ENCODE measurements at regions not wholly inside any gene's neighbourhood (a gene's known extent, or its start where the extent isn't known, plus 50 kb on each side); places are given as distances from the start of the nearest gene placed in this dataset.
A peak's percentile ranks its signal among the peaks of the same experiment; 100 is the strongest.
"Not testable (repeated sequence)": the region's sequence is repeated elsewhere in the genome, so short reads cannot be mapped to it uniquely, and the experiment has no call there.

DNA sequence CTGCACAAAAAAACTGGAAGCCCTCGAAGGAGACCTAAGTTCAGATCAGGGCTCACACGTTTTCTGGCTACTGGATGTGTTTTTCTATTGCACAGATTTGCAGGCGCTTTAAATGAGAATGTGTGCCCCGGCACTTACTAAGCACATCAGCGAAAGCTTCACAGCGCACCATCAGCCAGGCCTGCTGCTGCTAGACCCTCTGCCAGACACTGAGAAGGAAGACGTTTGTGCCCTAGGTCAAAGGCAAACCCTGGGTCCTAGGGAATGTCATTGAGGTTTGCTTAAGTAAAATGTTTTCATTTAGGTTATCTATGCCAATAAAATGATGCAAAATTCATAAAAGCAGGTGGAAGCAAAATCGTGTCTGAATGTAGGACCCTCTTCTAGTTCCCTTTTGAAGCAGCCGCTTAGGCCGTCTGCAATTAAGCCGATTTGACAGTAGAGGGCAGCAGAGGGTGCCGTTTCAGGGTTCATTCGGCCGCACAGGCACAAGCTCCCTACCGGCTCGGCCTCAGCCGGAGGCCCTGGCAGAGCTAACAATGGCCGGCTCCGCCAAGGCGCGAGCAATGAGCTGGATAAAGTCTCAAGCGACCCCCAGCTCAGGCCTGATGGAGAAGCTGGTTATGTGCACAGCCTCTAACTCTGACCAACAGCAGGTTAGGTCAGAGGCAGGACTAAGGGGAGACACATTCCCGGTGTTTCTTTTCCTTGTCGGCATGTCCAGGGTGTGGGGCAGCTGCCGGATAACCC is 107.2 kb upstream of the FOXA2 start:
- DNase-seq, result peak in 4 of 6 experiments; percentile 2 to 37 (median 6)

DNA sequence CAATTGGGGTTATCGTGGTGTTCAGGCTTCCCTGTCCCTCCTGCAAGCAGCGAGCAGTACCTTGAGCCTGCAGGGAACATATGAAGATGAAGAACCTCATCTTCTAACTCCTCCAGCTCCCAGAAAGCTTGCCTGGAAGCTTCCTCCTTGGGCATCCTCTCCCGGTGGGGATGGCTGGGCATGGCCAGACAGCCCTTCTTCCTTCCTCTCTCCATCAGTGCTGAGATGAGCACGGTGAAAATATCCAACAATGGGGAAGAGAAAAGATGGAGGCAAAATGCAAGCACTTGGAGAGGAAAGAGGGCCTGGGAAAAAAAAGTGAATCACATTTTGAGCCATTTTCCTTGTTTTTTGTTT is 107.7 kb upstream of the FOXA2 start:
- no peak for DNase-seq

DNA sequence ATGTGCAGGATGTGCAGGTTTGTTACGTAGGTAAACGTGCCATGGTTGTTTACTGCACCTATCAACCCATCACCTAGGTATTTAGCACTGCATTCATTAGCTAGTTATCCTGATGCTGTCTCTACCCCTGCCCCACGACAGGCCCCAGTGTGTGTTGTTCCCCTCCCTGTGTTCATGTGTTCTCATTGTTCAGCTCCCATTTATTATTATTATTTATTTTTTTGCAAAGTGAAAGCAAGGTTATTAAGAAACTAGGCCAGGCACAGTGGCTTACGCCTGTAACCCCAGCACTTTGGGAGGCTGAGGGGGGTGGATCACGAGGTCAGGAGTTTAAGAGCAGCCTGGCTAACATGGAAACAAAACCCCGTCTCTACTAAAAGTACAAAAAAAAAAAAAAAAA is 108.2 kb upstream of the FOXA2 start:
- not testable (repeated sequence) for DNase-seq

DNA sequence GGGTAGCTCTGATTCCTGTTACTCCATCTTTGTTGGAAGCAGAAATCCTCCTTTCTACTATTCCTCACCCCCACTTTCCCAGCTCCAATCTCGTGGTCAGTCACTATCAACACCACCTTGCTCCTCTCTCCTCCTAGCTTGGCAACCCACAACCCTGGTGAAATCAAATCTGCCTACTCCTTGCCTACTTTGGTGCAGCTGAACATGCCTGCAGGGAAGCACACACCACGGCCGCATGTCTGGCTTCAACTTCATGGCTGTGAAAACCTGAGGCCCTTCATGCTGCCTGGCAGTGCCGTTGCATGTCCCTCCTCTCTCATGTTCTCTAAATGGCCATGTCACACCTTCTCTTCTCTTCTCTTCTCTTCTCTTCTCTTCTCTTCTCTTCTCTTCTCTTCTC is 112.4 kb upstream of the FOXA2 start:
- DNase-seq, result no peak

DNA sequence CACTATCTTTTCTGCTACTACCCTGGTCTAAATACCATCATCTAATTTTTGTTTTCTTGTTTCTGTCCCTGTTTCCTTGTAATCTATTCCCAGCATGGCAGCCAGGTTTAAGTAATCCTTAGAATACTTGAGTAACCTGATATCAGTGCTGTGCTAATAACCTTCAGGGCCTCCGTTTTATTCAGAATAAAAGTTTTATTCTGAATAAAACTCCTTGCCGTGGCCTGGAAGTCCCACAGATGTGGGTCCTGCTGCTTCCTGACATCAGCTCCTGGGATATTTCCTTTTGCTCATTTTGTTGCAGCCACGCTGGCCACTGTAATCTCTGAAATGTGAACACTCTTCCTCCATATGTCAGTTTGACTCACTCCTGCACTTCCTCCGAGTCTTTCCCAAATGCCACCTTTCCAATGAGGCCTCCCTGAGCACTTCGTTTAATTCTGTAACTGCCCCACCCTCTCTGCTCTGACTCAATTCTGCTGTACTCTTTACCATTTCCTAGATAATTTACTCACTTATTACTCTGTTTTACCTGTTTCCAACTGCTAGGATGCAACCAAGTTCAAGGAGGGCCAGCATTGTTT is 114.0 kb upstream of the FOXA2 start:
- no peak for DNase-seq

DNA sequence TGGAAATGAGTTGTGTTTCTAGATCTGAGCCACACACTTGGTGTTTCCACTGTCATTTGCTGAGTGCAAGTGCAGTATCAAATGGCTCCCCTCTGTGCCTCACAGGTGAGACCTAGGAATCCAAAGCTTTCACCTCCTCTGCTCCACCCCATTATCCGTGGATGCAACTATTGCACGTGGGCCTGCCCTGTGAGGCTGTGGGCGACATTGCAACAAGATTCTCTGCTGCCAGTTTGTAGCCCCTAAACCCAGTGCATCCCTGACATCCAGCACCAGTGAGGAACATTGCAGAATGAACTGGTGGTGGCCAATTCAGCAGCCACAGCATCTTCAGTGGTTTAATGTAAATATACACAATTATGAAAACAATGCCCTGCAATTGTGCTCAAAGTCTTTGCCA is 115.0 kb upstream of the FOXA2 start:
- DNase-seq, result no peak

DNA sequence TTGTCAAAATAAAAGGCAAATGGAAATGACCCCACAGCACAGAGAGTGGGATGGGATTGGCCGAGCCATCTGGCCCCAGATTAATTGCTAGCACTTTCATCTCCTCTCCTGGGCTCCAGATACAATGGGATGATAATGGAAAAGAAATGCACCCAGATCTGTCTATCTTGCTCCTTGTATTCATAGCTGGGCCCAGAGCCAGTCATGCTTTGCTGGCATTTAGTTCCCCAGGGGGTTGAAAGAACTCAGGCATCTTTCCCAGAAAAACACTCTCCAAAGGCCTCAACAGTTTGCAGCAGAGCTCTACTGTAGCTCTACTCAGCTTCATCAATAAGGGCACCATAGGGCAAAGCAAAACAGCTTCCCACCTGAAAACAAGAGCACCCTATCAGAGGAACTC is 116.0 kb upstream of the FOXA2 start:
- no peak for DNase-seq

DNA sequence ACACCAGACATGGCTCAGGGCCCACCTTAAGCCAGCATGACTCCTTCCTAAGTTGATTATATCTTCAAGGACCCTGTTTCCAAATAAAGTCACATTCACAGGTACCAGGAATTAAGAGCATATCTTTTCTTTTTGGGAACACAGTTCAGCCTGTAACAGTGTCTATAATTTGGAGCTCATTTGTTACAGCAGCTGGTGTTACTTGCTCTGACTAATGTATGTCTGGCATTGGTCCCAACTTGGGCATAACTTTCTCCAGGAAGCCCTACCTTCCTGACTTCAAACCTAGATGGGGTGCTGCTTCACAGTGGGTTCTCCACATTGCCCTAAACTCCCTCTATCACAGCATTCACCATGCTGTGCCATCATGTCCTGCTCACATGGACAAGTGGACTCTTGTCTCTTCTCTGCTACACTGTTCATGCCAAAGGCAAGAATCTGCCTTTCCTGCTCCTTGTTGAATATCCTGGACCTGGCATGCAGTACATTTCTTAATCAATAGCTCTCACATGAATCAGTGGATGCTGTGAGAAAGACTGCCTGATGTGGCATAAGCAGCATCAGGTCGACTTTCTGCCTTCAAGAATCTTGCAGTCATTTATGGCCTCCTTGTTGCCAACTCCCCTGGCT is 117.4 kb upstream of the FOXA2 start:
- no peak for DNase-seq

DNA sequence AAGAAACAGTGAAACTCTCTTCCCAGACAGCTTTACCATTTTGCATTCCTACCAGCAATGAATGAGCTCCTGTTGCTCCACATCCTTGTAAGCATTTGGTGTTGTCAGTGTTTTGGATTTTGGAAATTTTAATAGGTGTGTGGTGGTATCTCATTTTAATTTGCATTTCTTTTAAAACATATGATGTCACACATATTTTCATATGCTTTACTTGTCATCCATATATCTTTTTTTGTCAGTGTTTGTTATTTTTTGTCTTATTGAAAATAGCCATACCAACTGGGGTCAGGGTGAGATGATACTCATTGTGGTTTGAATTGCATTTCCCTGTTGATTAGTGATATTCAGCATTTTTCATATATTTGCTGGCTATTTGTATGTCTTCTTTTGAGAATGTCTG is 119.5 kb upstream of the FOXA2 start:
- DNase-seq, result no peak

DNA sequence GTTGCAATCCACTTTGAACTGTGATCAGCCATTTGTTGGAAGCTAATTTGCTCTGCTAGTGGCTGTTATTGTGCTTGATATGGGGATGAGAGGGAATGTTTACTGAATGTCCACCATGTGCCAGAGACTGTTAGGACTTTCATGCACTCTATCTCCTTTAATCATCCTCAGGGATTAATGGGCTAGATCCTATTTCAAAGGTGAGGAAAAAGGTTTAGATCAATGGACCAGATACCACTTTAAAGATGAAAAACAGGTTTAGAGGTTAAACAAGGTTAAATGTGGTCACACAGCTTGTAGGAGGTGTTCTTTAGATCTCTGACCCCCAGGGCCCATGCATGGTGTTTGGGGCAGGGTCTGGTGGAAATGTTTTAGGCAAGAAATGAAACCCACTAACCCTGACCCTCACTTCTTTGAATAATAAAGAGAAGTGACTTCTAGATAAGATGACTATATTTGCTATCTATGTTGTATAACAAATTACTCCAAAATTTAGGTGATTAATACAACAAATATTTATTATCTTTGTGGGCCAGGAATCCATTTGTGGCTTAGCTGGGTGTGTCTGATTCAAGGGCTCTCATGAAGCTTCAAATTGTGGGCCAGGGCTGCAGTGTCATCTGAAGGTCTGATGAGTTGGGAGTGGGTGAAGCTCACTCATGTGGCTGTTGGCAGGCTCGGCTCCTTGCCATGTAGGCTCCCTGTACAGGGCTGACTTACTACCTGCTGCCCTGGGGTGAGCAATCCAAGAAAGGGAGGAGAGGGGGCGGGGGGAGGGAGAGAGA is 127.8 kb upstream of the FOXA2 start:
- DNase-seq, result no peak

DNA sequence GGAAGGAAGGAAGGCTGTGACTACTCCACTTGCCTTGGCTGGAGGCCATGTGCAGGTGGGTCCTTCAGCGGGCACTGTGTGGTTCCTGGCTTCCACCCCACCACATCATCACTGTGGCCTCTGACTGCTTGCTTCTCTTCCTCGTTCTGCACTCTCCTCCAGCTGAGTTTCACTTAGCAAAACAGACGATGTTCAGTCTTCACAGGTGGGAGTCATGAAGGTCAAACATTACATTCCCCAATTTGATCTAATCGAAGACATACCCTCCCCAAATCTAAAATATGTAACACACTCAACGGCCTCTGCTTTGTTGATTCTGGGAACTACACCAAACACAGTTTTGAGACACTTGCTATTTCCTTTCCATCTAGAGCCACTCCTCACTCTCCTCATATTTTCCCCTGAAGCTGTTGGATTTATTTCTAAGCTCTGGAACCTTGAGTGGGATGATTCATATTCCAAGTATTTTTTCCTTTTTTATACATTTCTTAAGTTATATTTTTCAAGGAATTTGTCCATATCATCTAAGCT is 132.5 kb upstream of the FOXA2 start:
- DNase-seq, result no peak

DNA sequence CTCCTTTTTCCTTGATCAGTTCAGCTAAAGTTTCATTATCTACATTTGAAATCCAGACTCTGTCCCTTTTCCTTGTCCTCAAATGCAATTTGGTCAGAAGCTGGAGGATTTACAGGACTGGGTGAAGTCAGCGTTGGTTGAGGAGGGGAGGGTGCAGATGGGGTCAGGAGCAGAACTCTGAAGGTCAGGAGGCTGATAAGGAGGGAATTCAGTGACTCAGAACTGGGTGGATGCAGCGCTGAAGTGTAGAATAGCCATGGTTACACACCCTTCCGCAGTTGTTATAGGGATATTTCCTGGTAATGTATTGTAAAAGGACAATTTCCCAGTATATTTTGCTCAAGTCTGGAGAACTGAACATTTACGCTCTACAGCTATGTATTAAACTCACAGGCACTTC is 133.1 kb upstream of the FOXA2 start:
- DNase-seq, result no peak

DNA sequence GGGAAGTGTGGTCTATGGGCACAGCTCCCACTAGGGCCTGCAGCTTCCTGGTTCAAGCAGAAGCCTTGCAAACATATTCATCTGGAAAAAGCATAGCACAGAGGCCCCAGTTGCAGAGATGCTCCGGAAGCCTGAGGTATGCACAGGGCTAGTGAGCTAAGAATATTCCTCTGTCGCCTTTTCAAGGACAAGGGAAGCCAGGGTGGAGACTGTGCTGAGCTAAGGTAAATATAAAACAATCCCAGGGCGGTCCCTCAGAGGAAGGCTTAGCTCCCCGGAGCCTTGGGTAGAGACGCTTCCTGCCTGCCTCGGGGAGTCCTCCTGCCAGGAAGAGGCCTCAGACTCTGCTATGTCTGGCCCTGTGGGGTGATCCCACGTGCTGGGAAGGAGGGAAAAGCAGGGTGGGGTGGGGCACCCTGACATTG is 134.8 kb upstream of the FOXA2 start:
- DNase-seq, result no peak

DNA sequence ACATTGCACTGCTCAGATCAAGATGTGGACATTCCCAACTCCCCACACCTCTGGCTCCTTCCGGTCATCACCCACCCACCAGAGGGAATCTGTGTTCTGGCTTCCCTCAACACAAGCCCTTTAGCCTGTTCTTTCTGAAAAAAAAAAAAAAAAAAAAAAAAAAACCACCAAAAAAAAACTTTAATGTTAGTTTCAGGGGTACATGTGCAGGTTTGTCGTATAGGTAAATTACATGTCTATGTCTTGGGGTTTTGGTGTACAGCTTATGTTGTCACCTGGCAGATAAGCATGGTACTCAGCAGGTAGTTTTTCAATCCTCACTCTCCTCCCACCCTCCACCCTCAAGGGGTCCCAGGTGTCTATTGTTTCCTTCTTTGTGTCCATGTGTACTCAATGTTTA is 135.8 kb upstream of the FOXA2 start:
- DNase-seq, result no peak

DNA sequence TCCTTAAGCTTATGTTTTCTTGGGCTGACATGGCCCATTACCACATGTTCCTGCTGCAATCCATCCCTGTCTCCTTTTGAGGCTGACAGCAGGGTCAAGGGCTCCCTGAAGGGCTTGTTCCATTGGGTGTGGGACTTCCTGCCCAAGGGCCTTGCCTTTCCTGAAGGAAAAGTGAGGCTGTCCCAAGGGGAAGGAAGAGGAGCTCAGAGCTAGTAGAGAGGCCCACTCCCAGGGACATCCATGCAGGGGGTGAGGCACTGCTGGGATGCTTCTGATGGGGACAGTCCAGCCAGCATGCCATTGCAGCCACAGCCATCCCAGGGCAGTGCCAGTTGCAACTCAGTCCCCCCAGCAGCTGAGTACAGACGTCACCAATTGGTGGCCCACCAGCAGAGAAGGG is 138.4 kb upstream of the FOXA2 start:
- DNase-seq, result no peak

DNA sequence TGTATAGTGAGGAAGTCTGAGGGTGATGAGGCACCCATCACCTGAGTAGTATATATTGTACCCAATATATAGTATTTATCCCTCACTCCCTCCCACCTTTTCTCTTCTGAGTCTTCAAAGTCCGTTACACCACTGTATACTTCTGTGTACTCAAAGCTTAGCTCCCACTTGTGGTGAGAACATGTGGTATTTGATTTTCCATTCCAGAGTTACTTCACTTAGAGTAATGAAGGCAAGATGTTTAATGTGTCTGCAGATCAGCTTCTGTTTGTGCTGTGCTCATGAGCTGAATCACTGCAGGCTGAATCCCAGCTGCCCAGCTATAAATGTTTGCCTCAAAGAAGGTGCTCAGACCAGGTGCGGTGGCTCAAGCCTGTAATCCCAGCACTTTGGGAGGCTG is 139.3 kb upstream of the FOXA2 start:
- no peak for DNase-seq

DNA sequence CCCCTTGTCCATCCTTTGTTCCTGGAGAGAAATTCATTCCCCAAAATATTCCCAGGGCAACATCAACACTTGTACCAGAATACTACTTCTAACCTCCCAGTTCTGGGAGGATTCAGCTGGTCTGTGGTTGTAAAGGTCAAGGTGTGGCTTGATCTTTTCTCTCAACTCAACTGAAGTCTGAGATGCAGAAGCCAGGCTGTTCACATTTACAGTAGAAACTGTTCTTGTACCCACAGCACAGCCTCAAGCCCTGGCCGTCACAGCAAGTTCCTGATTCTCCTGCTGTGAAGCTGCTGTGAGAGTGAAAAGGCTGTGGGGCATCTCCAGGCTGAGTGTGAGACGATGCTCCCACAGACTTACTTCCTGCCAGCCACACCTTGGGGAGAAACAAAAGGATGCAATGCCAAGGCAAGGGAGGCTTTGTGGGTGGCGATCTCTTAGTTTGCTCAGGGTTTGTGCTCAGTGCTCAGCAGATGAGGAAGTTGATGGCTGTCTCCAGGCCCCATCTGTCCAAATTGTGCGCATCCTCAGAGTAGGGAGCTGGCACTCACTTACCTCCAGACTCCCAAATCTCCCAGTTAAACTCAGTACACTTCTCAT is 143.9 kb upstream of the FOXA2 start:
- DNase-seq, result no peak

DNA sequence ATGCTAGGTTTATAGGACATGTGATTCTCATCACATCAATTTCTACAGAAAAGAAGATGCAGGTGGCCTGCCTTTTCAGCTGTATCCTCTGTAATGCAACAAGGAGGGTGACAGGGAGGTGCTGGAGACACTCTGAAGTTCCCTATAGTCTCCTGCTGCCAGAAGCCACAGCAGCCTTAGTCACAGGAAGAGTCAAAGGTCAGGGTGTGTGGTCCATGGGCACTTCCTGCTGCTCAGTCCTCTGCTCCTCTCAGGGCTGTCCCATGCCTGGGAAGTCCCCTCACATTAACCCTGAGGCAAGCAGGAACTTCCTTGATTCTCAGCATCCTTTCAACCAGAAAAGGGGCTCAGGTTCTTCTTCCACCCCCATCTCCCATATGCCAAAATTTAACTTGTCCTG is 144.8 kb upstream of the FOXA2 start:
- no peak for DNase-seq

DNA sequence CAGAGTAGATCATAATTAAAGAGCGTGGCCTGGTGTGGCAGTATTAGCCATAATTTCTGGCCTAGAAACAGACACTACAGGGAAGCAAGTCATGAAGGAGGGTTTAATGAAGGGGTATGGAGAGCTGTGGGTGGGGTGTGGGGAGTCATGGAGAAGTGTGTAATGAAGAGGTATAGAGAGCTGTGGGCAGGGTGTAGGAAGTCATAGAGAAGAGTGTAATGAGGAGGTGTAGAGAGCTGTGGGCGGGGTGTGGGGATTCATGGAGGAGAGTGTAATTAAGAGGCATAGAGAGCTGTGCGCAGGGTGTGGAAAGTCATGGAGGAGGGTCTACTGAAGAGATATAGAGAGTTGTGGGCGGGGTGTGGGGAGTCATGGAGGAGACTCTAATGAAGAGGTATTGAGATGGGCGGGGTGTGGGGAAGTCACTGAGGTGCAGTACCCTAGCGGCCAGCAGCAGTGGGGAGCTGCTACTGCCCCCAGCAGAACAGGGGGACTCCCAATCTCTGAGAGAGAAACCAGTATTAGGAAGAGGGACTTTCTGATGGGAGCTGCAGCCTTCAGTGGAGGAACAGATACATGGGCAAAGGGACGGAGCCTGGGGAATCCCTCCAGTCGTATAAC is 145.4 kb upstream of the FOXA2 start:
- no peak for DNase-seq

DNA sequence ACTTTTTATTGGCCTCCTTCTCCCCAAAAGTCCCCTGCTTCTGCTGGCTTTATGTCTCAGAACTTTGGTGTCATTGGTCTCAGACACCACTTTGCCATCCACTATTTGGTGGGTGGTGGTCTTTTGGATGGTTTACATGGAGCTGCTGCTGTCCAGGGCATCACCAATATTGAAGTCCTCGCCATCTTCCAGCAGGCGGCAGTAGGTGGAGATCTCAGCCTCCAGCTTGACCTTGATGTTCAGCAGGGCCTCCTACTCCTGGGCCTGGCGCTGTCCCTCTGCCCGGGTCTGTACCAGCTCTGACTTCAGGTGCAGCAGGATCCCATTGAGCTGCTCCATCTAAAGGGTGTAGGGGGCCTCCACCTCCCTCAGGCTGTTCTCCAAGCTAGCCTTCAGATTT is 148.4 kb upstream of the FOXA2 start:
- DNase-seq, result no peak

DNA sequence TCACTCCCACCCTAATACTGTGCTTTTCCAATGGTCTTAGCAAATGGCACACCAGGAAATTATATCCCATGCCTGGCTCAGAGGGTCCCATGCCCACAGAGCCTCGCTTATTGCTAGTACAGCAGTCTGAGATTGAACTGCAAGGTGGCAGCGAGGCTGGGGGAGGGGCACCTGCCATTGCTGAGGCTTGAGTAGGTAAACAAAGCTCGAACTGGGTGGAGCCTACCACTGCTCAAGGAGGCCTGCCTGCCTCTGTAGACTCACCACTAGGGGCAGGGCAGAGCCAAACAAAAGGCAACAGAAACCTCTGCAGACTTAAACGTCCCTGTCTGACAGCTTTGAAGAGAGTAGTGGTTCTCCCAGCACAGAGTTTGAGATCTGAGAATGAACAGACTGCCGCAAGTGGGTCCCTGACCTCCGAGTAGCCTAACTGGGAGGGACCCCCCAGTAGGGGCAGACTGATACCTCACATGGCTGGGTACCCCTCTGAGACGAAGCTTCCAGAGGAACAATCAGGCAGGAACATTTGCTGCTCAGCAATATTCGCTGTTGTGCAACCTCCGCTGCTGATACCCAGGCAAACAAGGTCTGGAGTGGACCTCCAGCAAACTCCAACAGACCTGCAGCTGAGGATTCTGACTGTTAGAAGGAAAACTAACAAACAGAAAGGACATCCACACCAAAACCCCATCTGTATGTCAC is 150.7 kb upstream of the FOXA2 start:
- not testable (repeated sequence) for DNase-seq

DNA sequence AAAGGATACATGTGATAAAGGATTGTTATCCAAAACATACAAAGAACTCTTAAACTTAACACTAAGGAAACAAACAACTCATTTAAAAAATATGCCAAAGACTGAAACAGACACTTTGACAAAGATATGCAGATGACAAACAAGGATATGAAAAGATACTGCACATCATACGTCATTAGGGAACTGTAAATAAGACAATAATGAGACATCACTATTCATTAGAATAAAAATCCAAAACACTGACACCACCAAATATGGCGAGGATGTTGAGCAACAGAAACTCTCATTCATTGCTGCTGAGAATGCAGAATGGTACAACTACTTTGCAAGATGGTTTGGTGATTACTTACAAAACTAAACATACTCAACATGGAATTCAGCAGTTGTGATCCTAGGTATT is 156.5 kb upstream of the FOXA2 start:
- DNase-seq, result no peak
